ENCODE measurements at regions not wholly inside any gene's neighbourhood (a gene's known extent, or its start where the extent isn't known, plus 50 kb on each side); places are given as distances from the start of the nearest gene placed in this dataset.
"Not testable (repeated sequence)": the region's sequence is repeated elsewhere in the genome, so short reads cannot be mapped to it uniquely, and the experiment has no call there.

DNA sequence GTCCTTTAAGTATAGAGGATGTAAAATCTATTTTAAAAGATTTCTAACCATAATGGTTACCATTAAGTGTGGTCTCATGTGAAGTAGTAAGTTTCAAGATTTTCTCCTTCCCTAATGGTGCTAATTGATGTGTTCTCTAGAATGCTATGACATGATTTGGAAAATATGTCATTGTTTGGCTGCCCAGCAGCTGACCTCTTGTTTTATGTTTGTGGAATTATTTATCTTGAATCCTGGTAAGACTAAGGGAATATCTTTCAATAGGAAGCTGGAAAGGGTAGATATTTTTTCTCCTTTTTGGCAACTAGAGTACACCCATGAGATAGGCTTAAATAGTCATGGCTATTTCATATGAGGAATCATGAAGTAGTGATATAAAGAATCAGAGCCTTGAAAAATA is 139.8 kb upstream of the CHODL start:
- DNase-seq (ENCODE audit: low spot score): no peak

DNA sequence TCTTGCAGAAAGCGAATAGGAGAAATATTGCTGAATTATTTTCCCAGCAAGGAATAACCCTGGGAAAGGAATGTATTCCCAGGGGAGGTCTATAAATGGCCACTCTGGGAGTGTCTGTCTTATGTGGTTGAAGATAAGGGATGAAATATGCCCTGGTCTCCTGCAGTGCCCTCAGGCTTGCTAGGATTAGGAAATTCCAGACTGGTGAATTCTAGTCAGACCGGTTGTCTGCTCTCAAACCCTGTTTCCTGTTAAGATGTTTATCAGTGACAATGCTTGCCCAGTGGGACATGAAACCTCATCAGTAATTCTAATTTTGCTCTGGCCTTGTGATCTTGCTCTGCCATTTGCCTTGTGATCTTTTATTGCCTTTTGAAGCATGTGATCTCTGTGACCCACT is 148.2 kb upstream of the CHODL start:
- DNase-seq (ENCODE audit: low spot score): not testable (repeated sequence)

DNA sequence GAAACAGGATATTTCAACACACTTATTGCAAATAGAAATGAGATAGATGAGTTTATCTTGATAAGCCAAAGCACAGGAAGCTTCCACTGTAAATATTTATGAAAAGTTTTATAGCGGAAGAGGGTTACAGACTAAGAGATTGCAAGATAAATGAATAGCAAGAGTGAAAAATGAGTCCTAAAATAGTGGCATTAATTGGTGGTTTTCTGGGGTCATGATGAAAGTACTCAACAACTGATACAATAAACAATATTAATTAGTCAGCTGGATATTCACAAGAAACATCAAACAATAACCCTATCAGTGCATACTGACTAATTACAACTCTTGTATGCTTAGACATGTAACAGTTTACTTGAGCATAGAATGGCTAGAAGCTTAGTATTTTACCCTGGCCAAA is 154.8 kb upstream of the CHODL start:
- no peak for DNase-seq (ENCODE audit: low spot score)

DNA sequence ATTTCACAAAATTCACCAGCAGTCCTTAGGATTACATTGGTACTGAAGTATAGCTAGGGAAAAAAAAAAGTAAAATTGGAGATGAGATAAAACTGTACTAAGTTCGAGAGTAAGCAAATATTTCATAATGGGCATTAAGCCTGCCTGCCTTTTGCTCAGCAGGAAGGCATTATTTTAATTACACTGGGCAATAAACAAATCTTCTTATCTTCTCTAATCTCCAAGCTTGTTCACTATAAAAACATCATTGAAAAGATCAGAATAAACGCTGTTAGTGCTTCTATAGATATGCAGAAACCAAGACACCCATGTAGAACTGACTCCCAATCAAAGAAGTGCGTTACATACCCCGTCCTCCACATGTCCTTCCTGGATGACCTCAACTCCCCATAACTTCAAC is 174.2 kb upstream of the CHODL start:
- no peak for DNase-seq (ENCODE audit: low spot score)

DNA sequence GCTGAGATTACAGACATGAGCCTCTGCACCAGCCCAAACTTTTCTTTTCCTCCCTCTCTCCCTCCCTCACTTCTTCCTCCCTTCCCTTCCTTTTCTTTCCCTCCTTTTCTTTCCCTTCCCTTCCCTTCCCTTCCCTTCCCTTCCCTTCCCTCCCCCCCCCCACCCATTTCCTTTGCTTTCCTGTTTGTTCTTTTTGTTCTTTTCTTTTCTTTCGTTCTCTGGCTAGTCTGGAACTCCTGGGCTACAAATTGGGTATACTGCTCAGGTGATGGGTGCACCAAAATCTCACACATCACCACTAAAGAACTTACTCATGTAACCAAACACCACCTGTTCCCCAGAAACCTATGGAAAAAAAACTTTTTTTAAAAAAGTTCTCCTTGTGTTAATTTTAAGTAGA is 174.8 kb upstream of the CHODL start:
- no peak for DNase-seq (ENCODE audit: low spot score)

DNA sequence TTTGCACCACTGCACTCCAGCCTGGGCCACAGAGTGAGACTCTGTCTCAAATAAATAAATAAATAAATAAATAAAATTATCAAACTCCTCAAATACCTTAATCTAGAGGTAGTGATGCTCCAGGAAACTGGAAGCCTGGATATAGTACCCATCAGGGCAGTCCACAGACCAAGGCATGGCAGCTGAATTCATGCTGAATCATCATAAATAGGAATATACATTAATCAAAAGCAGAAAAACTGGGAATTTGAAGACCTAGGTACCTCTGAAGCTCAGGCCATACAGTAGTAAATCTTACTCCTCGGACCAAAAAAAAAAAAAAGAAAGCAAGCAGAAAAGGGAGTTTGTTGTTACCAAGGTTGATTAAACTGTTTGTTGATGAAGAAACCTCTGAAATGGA is 184.2 kb upstream of the CHODL start:
- DNase-seq (ENCODE audit: low spot score): no peak

DNA sequence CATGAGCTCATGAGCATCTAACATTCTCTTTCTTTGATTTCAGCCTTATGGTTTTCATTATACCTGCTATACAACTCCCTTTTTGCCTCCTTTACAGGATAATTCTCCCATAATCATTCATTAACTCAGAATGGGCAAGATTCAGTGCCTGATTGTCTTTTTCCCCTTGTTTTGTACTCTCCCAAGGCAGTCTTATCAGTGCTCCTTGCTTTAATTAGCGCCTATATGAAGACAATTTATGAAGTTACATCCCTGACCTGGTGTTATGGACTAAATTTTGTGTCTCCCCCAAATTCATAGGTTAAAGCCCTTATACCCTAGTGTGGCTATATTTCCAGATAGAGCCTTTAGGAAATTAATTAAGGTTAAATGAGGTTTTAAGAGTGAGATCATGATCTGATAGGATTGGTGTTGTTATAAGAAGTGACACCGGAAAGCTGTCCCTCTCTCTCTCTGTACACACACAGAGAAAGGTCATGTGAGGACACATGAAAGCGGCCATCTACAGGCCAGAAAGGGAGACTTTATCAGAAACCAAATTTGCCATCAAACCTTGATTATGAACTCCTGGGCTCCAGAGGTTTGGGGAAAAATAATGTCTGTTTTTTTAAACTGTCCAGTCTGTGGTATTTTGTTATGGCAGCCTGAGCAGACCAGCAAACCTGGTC is 185.8 kb upstream of the CHODL start:
- DNase-seq (ENCODE audit: low spot score): no peak

DNA sequence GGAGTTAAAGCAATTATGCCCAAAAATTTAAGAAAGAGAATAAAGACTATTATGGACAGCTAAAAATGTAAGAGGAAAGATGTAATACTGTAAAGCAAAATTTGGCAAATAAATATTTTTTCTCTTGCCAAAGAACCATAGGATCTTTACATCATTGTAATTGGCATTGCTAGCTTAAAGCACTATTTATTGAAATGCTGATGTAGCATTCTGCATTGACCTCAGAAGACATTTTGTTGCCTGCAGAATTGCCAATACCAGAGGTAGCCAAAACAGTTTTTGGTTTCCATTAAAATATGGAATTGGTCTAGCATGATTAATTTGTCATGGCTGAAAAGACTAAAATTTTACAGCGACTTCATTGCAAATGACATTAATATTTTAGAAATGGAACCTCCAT is 191.5 kb upstream of the CHODL start:
- DNase-seq (ENCODE audit: low spot score): no peak

DNA sequence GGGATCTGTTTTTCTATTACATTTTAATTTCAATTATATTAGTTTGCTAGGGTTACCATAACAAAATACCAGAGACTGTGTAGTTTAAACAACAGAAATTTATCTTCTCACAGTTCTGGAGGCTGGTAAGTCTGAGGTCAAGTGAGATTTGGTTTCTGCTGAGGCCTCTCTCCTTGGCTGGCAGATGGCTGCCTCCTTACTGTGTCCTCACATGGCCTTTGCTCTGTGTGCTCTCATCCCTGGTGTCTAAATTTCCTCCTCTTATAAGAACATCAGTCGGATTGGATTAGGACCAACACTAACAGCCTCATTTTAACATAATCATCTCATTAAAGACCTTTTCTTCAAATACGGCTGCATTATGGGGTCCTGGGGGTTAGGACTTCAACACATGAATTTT is 195.2 kb upstream of the CHODL start:
- no peak for DNase-seq (ENCODE audit: low spot score)

DNA sequence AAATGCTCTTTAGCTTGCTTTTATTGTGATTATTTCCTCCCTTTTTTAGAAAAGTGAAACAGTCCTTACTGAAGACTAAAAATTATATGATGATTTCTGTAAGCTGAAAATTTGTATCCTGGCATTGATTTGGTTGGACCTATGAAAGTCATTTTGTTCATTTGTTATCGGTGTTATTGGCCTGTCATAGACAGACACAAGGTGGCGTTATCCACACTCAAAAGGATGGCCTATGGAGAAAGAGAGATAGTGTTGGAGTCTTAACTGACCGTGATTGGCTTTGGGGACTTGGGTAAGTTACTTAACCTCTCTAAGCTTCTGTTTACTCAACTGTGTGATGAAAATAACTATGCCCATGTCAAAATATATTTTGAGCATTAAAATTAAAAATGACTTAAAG is 203.6 kb upstream of the CHODL start:
- peak; percentile 30 for DNase-seq (ENCODE audit: low spot score)

DNA sequence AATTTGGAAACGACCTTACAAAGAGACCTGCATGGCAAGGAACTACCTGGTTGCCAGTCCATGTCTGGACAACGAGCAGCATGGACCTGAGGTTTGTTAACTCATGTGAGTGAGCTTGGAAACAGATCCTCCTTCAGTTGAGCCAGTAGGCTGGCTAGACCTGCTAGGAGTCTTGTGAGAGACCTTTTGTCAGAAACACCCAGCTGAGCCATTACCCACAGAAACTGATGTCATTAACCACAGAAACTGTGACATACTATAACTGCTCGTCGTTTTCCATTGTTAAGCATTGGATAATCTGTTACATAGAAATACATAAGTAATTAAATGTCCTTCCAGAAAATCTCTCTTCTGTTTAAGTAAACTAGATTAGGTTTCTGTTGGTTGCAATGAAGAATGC is 211.1 kb upstream of the C21orf91 start:
- DNase-seq (ENCODE audit: low spot score): no peak

DNA sequence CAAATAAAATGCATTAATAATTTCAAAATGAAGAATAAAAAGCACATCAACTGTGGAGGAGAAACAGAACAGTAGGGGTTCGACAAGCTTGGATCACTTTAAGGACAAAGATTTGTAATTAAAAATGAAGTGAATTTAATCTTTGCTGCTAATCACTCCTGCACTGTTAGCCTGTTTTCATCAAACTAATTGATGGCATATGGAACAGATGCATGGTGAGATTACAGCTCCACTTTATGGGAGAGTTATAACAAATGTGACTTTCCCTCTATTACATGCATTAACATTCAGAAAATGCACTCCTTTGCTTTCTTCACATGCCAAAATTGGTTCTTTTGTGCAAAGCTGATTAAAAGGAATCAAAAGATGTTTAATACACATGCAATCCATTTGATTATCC is 207.2 kb upstream of the C21orf91 start:
- DNase-seq (ENCODE audit: low spot score): no peak

DNA sequence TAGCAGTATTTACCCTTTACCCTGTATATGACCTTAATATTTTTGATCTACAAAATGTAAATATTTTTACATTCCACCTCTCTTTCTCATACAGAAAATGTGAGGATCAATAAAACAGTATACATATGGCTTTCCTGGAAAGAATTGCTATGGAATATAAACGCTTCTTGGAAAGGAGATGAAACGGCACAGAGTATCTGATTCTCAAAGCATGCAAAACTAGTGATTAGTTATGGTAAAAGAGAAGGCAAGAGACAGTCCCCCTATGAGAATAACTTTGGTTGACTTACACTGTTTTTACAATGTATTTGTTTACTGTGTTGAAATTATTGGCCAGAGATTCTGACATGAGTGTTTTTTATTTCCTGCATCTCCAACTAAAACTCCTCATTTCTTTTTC is 204.6 kb upstream of the C21orf91 start:
- no peak for DNase-seq (ENCODE audit: low spot score)

DNA sequence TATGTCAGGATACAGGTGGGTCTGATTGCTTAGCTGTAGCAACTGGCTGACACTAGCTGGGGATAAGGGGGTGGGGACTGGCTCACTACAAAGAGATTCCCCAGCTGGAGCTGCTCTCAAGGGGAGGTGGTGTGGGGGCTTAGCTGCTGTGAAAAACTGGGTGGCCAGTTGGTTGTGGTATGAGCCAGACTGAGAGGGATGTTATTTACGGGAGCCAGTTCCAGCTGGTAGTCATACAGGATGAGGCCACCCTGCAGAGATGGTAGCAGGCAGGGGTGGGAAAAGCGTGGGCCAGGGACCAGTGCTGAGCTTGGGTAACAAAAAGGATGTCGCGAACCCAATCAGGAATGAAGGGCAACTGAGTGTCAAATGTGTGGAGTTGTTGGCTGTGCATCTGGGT is 204.0 kb upstream of the C21orf91 start:
- peak; percentile 11 for DNase-seq (ENCODE audit: low spot score)

DNA sequence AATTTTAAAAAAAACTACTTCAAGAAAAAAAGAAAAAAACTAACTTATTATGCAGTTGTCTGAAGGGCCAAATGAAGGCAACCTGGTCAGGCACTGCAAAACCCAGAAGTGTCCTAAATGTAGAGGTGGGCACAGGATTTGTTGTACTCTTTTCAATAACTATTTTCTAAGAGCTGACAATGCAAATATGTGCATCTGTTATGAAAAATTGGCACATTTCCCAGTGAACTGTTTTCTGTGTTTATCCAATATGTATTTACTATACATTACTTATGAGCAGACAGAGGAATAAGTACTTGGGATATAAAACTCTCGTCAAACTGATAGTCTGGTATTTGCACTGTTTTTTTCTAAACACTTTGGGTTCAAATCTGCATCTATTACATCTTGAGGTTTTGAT is 188.0 kb upstream of the C21orf91 start:
- no peak for DNase-seq (ENCODE audit: low spot score)

DNA sequence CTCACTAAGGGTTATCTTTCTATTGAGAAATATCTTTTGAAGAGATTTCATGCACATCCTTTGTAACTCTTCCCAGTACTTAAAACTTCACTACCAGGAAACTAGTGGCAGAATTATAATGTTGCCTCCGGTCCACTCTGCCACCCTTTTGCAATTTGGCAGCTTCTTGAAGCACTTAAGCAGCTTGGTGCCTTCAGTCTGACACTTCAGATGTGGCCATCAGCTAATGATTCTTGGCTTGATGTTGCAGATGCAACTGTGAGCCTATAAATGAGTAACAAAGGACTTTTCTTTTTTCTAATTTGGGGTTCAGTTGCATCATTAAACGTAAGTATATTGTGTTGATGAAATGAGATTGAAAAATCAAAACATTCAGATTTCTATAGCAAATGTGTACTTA is 187.5 kb upstream of the C21orf91 start:
- no peak for DNase-seq (ENCODE audit: low spot score)

DNA sequence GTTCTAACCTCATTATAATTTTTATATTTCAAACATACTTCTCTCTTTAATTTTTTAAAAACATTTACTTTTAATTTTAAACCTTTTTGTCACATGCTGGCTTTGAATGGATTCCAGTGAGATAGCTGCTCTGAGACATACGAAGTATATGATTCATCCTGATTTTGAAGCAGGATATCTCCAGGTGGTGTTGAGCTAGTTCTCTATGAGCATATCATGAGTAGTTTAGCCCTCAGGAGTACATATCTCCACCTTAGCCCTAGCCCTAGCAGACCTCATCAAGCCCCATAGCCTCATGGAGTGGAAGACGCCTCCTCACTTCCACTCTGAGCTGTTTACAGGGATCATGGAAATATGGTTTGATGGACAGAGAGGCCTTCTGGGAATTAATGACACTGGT is 183.2 kb upstream of the C21orf91 start:
- no peak for DNase-seq (ENCODE audit: low spot score)

DNA sequence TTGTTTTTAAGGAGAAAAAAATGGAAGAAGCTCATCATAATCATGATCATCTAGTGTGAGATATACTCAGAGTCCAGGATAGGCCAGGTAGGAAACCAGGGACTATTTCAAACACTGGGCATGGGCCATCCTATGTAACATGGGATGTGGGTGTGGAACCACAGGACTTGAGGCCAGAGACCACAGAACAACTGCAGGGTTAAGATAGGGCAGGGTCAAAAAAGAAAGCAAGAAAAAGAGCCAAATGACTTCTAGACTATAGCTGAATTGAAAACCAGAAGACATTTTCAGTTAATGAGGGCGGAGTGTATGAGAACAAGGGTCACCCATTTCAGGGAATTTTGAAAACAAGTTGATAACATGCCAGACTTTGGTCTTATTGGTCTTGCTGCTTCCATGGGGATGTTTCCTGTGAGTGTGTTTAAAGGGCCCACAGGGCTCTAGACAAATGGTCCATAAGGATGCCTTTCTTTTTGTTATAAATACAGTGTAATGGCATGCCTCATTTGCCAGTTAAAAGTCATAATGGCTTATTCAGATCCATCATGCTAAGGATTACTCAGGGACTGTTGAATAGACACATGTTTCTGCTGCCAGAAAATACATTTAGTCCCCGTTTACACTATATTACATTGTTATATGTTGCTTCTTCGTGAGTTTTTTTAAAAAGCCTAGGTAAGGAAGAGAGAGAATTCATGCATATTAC is 182.0 kb upstream of the C21orf91 start:
- DNase-seq (ENCODE audit: low spot score): no peak

DNA sequence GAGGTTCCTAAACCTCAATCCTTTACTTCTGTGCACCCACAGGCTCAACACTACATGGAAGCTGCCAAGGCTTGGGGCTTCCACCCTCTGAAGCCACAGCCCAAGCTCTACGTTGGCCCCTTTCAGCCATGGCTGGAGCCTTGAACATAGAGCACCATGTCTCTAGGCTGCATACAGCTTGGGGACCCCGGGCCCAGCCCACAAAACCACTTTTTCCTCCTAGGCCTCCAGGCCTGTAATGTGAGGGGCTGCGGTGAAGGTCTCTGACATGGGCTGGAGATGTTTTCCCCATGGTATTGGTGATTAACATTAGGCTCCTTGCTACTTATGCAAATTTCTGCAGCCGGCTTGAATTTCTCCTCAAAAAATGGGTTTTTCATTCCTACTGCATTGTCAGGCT is 179.4 kb upstream of the C21orf91 start:
- not testable (repeated sequence) for DNase-seq (ENCODE audit: low spot score)

DNA sequence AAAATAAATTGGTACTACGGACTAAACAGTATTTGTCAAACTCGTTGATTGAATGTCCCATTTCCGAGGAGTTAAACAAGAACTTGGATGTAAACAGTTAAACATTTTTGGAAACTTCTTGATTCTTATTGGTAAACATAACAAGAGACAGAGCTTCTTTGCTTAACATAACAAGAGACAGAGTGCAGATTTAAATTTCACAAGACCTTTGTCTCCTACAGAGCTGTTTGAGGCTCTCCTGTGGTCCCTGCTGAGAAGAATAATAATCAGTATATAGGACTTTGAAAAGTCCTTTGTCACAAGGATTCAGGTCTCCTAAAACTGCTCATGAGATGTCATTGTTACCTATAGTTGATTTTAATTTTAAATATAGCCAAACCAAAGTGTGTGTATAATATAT is 170.6 kb upstream of the C21orf91 start:
- DNase-seq (ENCODE audit: low spot score): peak; percentile 15

DNA sequence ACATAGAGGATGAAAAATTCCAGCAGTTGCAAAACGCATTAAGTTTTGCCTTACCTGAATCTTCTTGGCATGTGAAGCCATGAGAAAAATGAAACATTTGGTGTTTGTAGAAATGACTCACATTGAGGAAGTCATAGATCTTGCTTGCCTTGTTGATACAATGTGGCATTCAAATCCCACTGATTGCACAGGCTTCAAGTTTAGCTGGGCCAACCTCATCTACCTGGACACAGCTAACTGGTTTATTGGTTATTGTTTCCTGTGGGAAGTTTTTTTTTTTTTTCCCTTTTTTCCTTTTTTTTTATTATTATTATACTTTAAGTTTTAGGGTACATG is 168.9 kb upstream of the C21orf91 start:
- no peak for DNase-seq (ENCODE audit: low spot score)

DNA sequence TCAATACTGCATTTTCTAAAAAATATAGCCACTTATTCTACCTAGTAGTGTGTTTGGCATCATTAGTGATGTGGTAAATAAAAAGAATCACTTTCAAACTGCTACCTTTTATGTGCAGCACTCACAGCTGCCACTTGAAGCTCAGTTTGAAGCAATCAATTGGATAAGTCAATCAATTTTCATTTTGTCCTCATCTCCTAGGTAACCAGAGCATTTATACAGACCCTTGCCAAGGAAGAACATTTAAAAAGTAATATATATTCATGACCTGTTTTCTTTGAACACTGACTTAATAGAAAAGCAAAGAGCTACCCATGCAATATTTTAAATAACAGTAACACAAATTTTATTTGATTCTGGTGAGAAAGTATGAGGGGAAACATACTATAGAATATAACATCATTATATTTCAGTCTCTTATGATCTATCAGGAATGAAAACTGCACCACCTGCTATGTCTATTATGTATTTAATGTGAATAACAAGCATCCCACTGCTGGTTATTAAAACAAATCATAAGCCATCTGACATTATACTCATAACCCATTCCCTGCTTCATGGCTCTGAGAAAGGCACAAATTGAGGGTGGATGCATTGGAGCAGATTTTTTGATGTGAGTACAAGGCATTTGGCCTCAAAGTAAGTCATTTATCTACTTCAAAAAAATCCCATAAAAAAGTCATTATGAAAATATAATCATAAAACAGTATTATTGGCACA is 168.4 kb upstream of the C21orf91 start:
- no peak for DNase-seq (ENCODE audit: low spot score)

DNA sequence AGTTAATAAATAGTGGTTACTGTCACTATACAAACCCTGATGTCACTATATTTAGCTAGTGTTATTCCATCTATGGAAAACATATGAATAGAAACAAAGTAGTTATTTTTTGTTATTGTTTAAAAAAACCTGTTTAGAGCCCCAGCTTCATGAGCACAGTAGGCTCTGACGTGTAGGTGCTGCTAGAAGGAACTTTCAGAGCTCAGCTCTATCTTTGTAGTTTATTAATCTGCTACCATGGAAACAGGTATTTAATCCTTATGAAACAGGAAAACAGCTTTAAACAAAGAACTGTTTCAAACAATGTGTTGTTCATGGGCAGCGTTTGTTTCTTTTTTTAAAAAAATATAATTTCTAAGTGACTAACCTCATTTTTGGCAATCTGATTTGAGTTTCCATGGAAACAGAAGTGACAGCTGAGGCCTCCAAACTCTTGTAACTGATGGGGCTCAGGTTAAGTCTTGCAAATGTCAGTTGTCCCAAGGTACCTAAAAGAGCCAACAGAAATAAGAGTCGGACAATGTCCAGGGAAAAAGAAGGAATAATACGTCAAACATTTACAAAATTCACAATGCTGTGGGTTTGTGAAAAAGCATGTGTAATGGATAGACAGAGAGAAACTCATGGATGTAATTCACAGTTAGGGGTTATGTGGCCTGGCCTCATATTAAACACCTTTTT is 162.0 kb upstream of the C21orf91 start:
- DNase-seq (ENCODE audit: low spot score): no peak

Measured in iPS-NIHi11 (cell line).